ENCODE measurements at regions not wholly inside any gene's neighbourhood (a gene's known extent, or its start where the extent isn't known, plus 50 kb on each side); places are given as distances from the start of the nearest gene placed in this dataset.

- H3K79me2 ChIP-seq (replicated peaks; ENCODE audit: insufficient read depth, low read length), result no peaks in the 10 kb centered on the region
- no peaks in the 10 kb centered on the region for H3K9me2 ChIP-seq (ENCODE audit: insufficient read depth, low read length)
- H3F3A ChIP-seq (ENCODE audit: insufficient read depth, low read length, poor library complexity, severe bottlenecking), result no peaks in the 10 kb centered on the region
- no peak overlapping the region for H3K27ac ChIP-seq (ENCODE audit: low read length)
- no peak overlapping the region for H2AFZ ChIP-seq (ENCODE audit: low read depth, low read length)
- no peak overlapping the region for H3K9ac ChIP-seq (ENCODE audit: low read length)
- H3K4me3 ChIP-seq (ENCODE audit: low read length), result no peak overlapping the region
- no peaks in the 10 kb centered on the region for H3K9me3 ChIP-seq (ENCODE audit: low read length)
- TF ChIP-seq, protein P1, sequence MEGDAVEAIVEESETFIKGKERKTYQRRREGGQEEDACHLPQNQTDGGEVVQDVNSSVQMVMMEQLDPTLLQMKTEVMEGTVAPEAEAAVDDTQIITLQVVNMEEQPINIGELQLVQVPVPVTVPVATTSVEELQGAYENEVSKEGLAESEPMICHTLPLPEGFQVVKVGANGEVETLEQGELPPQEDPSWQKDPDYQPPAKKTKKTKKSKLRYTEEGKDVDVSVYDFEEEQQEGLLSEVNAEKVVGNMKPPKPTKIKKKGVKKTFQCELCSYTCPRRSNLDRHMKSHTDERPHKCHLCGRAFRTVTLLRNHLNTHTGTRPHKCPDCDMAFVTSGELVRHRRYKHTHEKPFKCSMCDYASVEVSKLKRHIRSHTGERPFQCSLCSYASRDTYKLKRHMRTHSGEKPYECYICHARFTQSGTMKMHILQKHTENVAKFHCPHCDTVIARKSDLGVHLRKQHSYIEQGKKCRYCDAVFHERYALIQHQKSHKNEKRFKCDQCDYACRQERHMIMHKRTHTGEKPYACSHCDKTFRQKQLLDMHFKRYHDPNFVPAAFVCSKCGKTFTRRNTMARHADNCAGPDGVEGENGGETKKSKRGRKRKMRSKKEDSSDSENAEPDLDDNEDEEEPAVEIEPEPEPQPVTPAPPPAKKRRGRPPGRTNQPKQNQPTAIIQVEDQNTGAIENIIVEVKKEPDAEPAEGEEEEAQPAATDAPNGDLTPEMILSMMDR (IDR thresholded peaks at IDR 0.05; ENCODE audit: poor library complexity, severe bottlenecking), result no peak
- no peak for TF ChIP-seq TAF1 (IDR thresholded peaks at IDR 0.05; ENCODE audit: low read depth)
- TF ChIP-seq EZH2 (IDR thresholded peaks at IDR 0.05; ENCODE audit: borderline replicate concordance, insufficient read depth, low read length, poor library complexity, severe bottlenecking), result no peak
- TF ChIP-seq POLR2AphosphoS5 (IDR thresholded peaks at IDR 0.05), result no peak
- TF ChIP-seq RAD21 (conservative IDR thresholded peaks at IDR 0.05), result no peak
- no peak for TF ChIP-seq REST (IDR thresholded peaks at IDR 0.05; ENCODE audit: borderline replicate concordance)
- TF ChIP-seq EP300 (conservative IDR thresholded peaks at IDR 0.05; ENCODE audit: poor library complexity, severe bottlenecking), result no peak
- no peak for TF ChIP-seq MXI1 (conservative IDR thresholded peaks at IDR 0.05; ENCODE audit: poor library complexity, severe bottlenecking)
- TF ChIP-seq SMC3 (conservative IDR thresholded peaks at IDR 0.05; ENCODE audit: poor library complexity), result no peak
- H3K27me3 ChIP-seq (ENCODE audit: insufficient read depth, low read depth, low read length), result no peaks in the 10 kb centered on the region
- no peaks in the 10 kb centered on the region for H3K36me3 ChIP-seq (ENCODE audit: insufficient read depth, low read length)
- no peaks in the 10 kb centered on the region for H4K20me1 ChIP-seq (ENCODE audit: insufficient read depth)
- H3K4me2 ChIP-seq (ENCODE audit: low read length), result no peak overlapping the region
Measured at GRCh38 chr3:193879099-193879863, 256.7 kb upstream of the HES1 start.

- H3K27ac ChIP-seq (ENCODE audit: low read length), result no peak overlapping the region
- no peaks in the 10 kb centered on the region for H3K9me3 ChIP-seq (ENCODE audit: low read length)
- H3K36me3 ChIP-seq (ENCODE audit: insufficient read depth, low read length), result no peaks in the 10 kb centered on the region
- no peak overlapping the region for H2AFZ ChIP-seq (ENCODE audit: low read depth, low read length)
- no peaks in the 10 kb centered on the region for H3K27me3 ChIP-seq (ENCODE audit: insufficient read depth, low read depth, low read length)
- H4K20me1 ChIP-seq (ENCODE audit: insufficient read depth), result no peaks in the 10 kb centered on the region
- no peak overlapping the region for H3K4me2 ChIP-seq (ENCODE audit: low read length)
- no peaks in the 10 kb centered on the region for H3K9me2 ChIP-seq (ENCODE audit: insufficient read depth, low read length)
- no peak overlapping the region for H3K4me3 ChIP-seq (ENCODE audit: low read length)
- no peak overlapping the region for H3K9ac ChIP-seq (ENCODE audit: low read length)
- no peaks in the 10 kb centered on the region for H3F3A ChIP-seq (ENCODE audit: insufficient read depth, low read length, poor library complexity, severe bottlenecking)
- no peaks in the 10 kb centered on the region for H3K79me2 ChIP-seq (replicated peaks; ENCODE audit: insufficient read depth, low read length)
- TF ChIP-seq TAF1 (IDR thresholded peaks at IDR 0.05; ENCODE audit: low read depth) (no peak), REST (IDR thresholded peaks at IDR 0.05; ENCODE audit: borderline replicate concordance) (no peak), EZH2 (IDR thresholded peaks at IDR 0.05; ENCODE audit: borderline replicate concordance, insufficient read depth, low read length, poor library complexity, severe bottlenecking) (no peak), POLR2AphosphoS5 (IDR thresholded peaks at IDR 0.05) (no peak), MXI1 (conservative IDR thresholded peaks at IDR 0.05; ENCODE audit: poor library complexity, severe bottlenecking) (no peak), EP300 (conservative IDR thresholded peaks at IDR 0.05; ENCODE audit: poor library complexity, severe bottlenecking) (no peak), SMC3 (conservative IDR thresholded peaks at IDR 0.05; ENCODE audit: poor library complexity) (no peak), RAD21 (conservative IDR thresholded peaks at IDR 0.05) (no peak)
- TF ChIP-seq, protein P1 (IDR thresholded peaks at IDR 0.05; ENCODE audit: poor library complexity, severe bottlenecking), result no peak
Measured at GRCh38 chr3:193879864-193880242, 256.1 kb upstream of the HES1 start.

All from neural cell (in vitro differentiated cells).